ENCODE measurements at regions not wholly inside any gene's neighbourhood (a gene's known extent, or its start where the extent isn't known, plus 50 kb on each side); places are given as distances from the start of the nearest gene placed in this dataset.

GRCh38 chr2:41993435-41993925, 54.3 kb upstream of the PKDCC start:
- TF ChIP-seq CTCF (IDR thresholded peaks at IDR 0.05; ENCODE audit: low read length), result no peak
- TF ChIP-seq EZH2phosphoT487 (IDR thresholded peaks at IDR 0.05; ENCODE audit: low read length), result no peak

Measured in MM.1S (cell line).